ENCODE measurements at regions not wholly inside any gene's neighbourhood (a gene's known extent, or its start where the extent isn't known, plus 50 kb on each side); places are given as distances from the start of the nearest gene placed in this dataset.

DNA sequence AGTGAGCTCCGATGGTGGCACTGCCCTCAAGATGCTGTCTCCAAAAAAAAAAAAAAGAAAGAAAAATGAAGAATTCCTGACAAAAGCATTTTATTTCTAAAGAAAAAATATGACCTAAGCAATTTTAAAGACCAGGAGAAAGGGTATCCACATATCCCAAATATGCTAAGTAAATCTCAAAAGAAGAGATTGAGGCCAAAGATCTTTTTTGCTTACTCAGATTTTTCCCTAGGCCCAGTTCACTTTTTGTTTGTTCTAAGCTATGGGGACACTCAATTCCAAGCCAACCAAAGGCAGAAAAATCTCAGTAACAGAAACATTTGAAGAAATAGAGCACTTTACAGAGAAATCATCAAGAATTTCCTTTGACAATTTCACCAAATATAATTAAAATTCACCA is 150.8 kb downstream of the SOX9 start:
- TF ChIP-seq, protein P1, sequence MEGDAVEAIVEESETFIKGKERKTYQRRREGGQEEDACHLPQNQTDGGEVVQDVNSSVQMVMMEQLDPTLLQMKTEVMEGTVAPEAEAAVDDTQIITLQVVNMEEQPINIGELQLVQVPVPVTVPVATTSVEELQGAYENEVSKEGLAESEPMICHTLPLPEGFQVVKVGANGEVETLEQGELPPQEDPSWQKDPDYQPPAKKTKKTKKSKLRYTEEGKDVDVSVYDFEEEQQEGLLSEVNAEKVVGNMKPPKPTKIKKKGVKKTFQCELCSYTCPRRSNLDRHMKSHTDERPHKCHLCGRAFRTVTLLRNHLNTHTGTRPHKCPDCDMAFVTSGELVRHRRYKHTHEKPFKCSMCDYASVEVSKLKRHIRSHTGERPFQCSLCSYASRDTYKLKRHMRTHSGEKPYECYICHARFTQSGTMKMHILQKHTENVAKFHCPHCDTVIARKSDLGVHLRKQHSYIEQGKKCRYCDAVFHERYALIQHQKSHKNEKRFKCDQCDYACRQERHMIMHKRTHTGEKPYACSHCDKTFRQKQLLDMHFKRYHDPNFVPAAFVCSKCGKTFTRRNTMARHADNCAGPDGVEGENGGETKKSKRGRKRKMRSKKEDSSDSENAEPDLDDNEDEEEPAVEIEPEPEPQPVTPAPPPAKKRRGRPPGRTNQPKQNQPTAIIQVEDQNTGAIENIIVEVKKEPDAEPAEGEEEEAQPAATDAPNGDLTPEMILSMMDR (conservative IDR thresholded peaks at IDR 0.05; ENCODE audit: low read depth, low read length), result no peak
- no peak for TF ChIP-seq EZH2 (IDR thresholded peaks at IDR 0.05; ENCODE audit: low read length, unreplicated experiment)

All from PC-3 (cell line).